Neural cell (in vitro differentiated cells): ENCODE measurements at regions not wholly inside any gene's neighbourhood (a gene's known extent, or its start where the extent isn't known, plus 50 kb on each side); places are given as distances from the start of the nearest gene placed in this dataset.
"Not testable (repeated sequence)": the region's sequence is repeated elsewhere in the genome, so short reads cannot be mapped to it uniquely, and the experiment has no call there.

ENCODE experiments used
- CTCF ChIP-seq: fragments of 450-650 bp; IDR thresholded peaks from 2 replicates; pipeline ENCODE4 v1.5.1; 2014; ENCODE audit warnings: antibody characterized with exemption, mild to moderate bottlenecking, moderate library complexity; ENCODE audit not compliant: poor library complexity, severe bottlenecking
- EP300 ChIP-seq: fragments of 450-650 bp; conservative IDR thresholded peaks from 2 replicates; pipeline ENCODE4 v1.6.1; 2014; ENCODE audit warnings: antibody characterized with exemption, mild to moderate bottlenecking, moderate library complexity; ENCODE audit not compliant: poor library complexity, severe bottlenecking
- EZH2 ChIP-seq: fragments of 200-600, 300-800 bp; shearing (Covaris generic), sonication (generic); IDR thresholded peaks from 2 replicates; pipeline ENCODE4 v1.6.1; 2014; ENCODE audit warnings: antibody characterized with exemption, low read length, borderline replicate concordance, mild to moderate bottlenecking; ENCODE audit not compliant: insufficient read depth, poor library complexity, severe bottlenecking
- SMC3 ChIP-seq: fragments of 450-650 bp; conservative IDR thresholded peaks from 2 replicates; pipeline ENCODE4 v1.6.1; 2014; ENCODE audit warnings: antibody characterized with exemption, mild to moderate bottlenecking, moderate library complexity; ENCODE audit not compliant: poor library complexity

GRCh38 chr1:121448064-121448463 is 263.3 kb downstream of the SRGAP2C start:
- not testable (repeated sequence) for TF ChIP-seq CTCF, EZH2, EP300, SMC3
